OCI-LY7 (cell line): ENCODE measurements at regions not wholly inside any gene's neighbourhood (a gene's known extent, or its start where the extent isn't known, plus 50 kb on each side); places are given as distances from the start of the nearest gene placed in this dataset.
"Not testable (repeated sequence)": the region's sequence is repeated elsewhere in the genome, so short reads cannot be mapped to it uniquely, and the experiment has no call there.

Experiments used
- BruUV-seq: library from RNA; stranded (reverse); fragments of 400-500 nt; replicated peaks from 2 replicates; lab custom pipeline; 2021; lab: Mats Ljungman, UMichigan
- CTCF ChIA-PET: fragments of 300-600 bp; sonication (Branson Sonifier 250); formaldehyde crosslinking; loops from one replicate; lab custom pipeline; 2022; ENCODE audit warnings: antibody characterized with exemption; ENCODE audit not compliant: unreplicated experiment; lab: Charles Lee
- POLR2A ChIA-PET: fragments of 300-600 bp; sonication (Branson Sonifier 250); formaldehyde crosslinking; loops from one replicate; lab custom pipeline; 2022; ENCODE audit warnings: antibody characterized with exemption; lab: Charles Lee
- DNase-seq: peaks from one replicate; pipeline ENCODE4 v3.0.0-alpha.2; 2015; ENCODE audit warnings: low spot score
- H2AFZ ChIP-seq: fragments of 200-600 bp; sonication (generic), shearing (Covaris generic); 2 replicates; pipeline ENCODE4 v1.6.1; 2014; ENCODE audit warnings: mild to moderate bottlenecking, antibody characterized with exemption, low read length, moderate library complexity
- H3K27ac ChIP-seq: fragments of 200-600 bp; sonication (generic); 2 replicates; pipeline ENCODE4 v1.5.1; 2014; ENCODE audit warnings: mixed run types, low read depth, mild to moderate bottlenecking, moderate library complexity, low read length, inconsistent platforms; ENCODE audit not compliant: poor library complexity, severe bottlenecking
- H3K36me3 ChIP-seq: fragments of 200-600 bp; sonication (generic); 2 replicates; pipeline ENCODE4 v1.6.1; 2014; ENCODE audit warnings: mild to moderate bottlenecking, antibody characterized with exemption, low read length, moderate library complexity, mixed read lengths; ENCODE audit not compliant: insufficient read depth
- H3K4me1 ChIP-seq: fragments of 200-600 bp; sonication (generic); 2 replicates; pipeline ENCODE4 v1.5.1; 2014; ENCODE audit warnings: mild to moderate bottlenecking, low read length; ENCODE audit not compliant: insufficient read depth, poor library complexity, severe bottlenecking
- H3K4me2 ChIP-seq: fragments of 200-600 bp; sonication (generic); 2 replicates; pipeline ENCODE4 v1.6.1; 2014; ENCODE audit warnings: mild to moderate bottlenecking, low read length
- H3K4me3 ChIP-seq: fragments of 200-600 bp; sonication (generic); 2 replicates; pipeline ENCODE4 v1.5.1; 2014; ENCODE audit warnings: mild to moderate bottlenecking, low read depth, low read length; ENCODE audit not compliant: poor library complexity, severe bottlenecking
- H3K79me2 ChIP-seq: fragments of 200-600 bp; sonication (generic); 2 replicates; pipeline ENCODE4 v1.6.1; 2016; ENCODE audit warnings: low read depth, mild to moderate bottlenecking, low read length, moderate library complexity, mixed read lengths; ENCODE audit not compliant: insufficient read depth
- H3K9me2 ChIP-seq: fragments of 200-600 bp; sonication (generic); 2 replicates; pipeline ENCODE4 v1.6.1; 2016; ENCODE audit warnings: mild to moderate bottlenecking, low read length, mixed read lengths; ENCODE audit not compliant: insufficient read depth
- H3K9me3 ChIP-seq: fragments of 200-600 bp; sonication (generic); 2 replicates; pipeline ENCODE4 v1.6.1; 2014; ENCODE audit warnings: mild to moderate bottlenecking, mixed run types, low read length, mixed read lengths
- H4K20me1 ChIP-seq: fragments of 200-600 bp; sonication (generic); 2 replicates; pipeline ENCODE4 v1.6.1; 2014; ENCODE audit warnings: mild to moderate bottlenecking, antibody characterized with exemption, low read length, moderate library complexity, mixed read lengths; ENCODE audit not compliant: insufficient read depth
- EZH2phosphoT487 ChIP-seq: fragments of 200-600 bp; sonication (generic); IDR thresholded peaks from 2 replicates; pipeline ENCODE4 v1.6.1; 2018; ENCODE audit warnings: low read depth, borderline replicate concordance, mild to moderate bottlenecking, mixed run types, antibody characterized with exemption, low read length, moderate library complexity, mixed read lengths
- intact Hi-C: fragments of 100-400 bp; cut with micrococcal nuclease; formaldehyde crosslinking; loops from one replicate; pipeline ENCODE4 v1.10.0; 2022; ENCODE audit not compliant: unreplicated experiment
- TF ChIP-seq, protein P1 (sequence below): fragments of 200-600 bp; sonication (generic); conservative IDR thresholded peaks from 2 replicates; pipeline ENCODE4 v1.5.1; 2014; ENCODE audit warnings: mild to moderate bottlenecking, antibody characterized with exemption, low read length, moderate library complexity, mixed read lengths

DNA sequence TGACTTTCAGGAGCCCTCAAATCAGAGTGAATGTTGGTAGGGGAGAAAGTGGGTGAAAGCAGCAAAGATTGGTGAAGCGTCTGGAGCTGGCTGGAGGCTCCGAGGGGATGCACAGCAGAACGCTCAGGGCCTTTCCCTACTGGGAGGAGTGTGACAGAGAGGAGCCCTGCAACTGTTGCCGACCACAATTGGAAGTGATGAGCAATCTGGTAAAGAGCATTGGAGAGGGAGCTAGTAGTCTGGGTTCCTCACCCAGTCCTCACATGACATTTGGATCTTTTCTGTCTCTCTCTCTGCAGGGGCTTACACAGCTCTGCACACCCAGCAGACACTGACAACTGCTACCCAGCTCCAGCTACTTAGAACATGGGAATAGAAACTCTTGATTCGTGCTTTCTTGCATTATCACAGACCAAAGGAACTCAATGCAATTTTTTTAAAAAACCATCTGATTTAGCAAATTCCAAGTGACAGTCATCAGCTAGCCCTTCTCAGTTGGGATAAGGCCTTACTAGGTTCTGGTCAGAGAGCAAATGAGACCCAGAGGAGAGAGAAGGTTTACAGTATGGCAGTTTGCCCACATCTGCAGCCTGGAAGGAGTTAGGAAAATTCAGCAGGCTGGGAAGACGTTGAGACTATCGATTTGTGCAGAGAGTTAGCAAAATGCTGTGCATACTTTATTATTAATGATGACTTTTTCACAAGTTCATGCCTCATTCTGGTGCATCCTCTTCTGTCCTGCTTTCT lies 278.0 kb upstream of the PLET1 start:
- no peak overlapping the region for H3K4me2 ChIP-seq
- no peak for DNase-seq
- no peaks in the 10 kb centered on the region for H3K4me1 ChIP-seq
- TF ChIP-seq, protein P1, sequence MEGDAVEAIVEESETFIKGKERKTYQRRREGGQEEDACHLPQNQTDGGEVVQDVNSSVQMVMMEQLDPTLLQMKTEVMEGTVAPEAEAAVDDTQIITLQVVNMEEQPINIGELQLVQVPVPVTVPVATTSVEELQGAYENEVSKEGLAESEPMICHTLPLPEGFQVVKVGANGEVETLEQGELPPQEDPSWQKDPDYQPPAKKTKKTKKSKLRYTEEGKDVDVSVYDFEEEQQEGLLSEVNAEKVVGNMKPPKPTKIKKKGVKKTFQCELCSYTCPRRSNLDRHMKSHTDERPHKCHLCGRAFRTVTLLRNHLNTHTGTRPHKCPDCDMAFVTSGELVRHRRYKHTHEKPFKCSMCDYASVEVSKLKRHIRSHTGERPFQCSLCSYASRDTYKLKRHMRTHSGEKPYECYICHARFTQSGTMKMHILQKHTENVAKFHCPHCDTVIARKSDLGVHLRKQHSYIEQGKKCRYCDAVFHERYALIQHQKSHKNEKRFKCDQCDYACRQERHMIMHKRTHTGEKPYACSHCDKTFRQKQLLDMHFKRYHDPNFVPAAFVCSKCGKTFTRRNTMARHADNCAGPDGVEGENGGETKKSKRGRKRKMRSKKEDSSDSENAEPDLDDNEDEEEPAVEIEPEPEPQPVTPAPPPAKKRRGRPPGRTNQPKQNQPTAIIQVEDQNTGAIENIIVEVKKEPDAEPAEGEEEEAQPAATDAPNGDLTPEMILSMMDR = no peak
- intact Hi-C loops = no loop called here
- no TSS peak for BruUV-seq
- no peak overlapping the region for H3K27ac ChIP-seq
- H2AFZ ChIP-seq = no peak overlapping the region
- H3K36me3 ChIP-seq = no peaks in the 10 kb centered on the region
- ChIA-PET CTCF (no interaction called here), POLR2A (no interaction called here)
- no peaks in the 10 kb centered on the region for H4K20me1 ChIP-seq
- H3K4me3 ChIP-seq = no peak overlapping the region
- H3K9me2 ChIP-seq = no peaks in the 10 kb centered on the region
- H3K79me2 ChIP-seq = no peaks in the 10 kb centered on the region
- no peaks in the 10 kb centered on the region for H3K9me3 ChIP-seq

DNA sequence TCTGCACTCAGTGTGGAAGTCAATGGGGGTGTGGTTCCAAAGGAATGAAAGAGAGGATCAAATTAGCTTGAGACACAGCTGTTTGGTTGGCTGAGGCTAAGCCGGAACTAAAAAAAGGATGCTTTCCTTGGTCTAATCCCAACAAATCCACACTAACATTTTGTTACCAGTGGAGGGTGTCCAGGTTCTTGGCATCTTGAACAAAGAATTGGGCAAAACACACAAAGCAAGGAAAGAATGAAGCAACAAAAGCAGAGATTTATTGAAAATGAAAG lies 278.6 kb upstream of the PLET1 start:
- intact Hi-C loops, POLR2A ChIA-PET, H3K9me3 ChIP-seq, H3K4me1 ChIP-seq, H3K9me2 ChIP-seq, H3K27ac ChIP-seq, H3K4me3 ChIP-seq, DNase-seq, H4K20me1 ChIP-seq, H3K4me2 ChIP-seq, CTCF ChIA-PET, H2AFZ ChIP-seq, H3K36me3 ChIP-seq, BruUV-seq, H3K79me2 ChIP-seq: not testable (repeated sequence)

DNA sequence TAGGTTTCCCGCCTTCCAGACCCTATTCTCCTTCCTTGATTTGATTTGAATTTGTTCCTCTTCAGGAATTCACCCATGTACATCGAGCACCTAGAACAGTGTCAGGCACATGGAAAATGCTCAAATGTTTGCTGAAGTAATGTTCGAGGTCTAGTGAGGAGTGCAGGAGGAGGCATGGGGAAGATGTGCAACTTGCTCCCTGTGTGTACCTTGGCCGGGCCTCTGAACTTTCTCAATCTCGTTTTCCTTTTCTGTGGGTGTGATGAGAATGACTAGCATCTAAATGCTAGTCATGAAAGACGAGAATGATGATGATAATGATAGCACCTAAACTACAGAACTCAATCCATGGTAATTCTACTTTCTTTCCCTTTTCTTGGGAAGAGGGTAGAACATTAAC lies 279.1 kb upstream of the PLET1 start:
- no peaks in the 10 kb centered on the region for H3K79me2 ChIP-seq
- no peaks in the 10 kb centered on the region for H3K4me1 ChIP-seq
- H3K36me3 ChIP-seq = no peaks in the 10 kb centered on the region
- BruUV-seq = no TSS peak
- DNase-seq = no peak
- no peak overlapping the region for H3K4me3 ChIP-seq
- no peaks in the 10 kb centered on the region for H4K20me1 ChIP-seq
- H3K27ac ChIP-seq = no peak overlapping the region
- H3K9me2 ChIP-seq = no peaks in the 10 kb centered on the region
- H2AFZ ChIP-seq = no peak overlapping the region
- H3K4me2 ChIP-seq = no peak overlapping the region
- POLR2A ChIA-PET = no interaction called here
- intact Hi-C loops = no loop called here
- CTCF ChIA-PET = no interaction called here
- TF ChIP-seq, protein P1 = no peak
- TF ChIP-seq EZH2phosphoT487 = no peak
- no peaks in the 10 kb centered on the region for H3K9me3 ChIP-seq
